MM.1S (cell line): ENCODE measurements at regions not wholly inside any gene's neighbourhood (a gene's known extent, or its start where the extent isn't known, plus 50 kb on each side); places are given as distances from the start of the nearest gene placed in this dataset.

Source experiments
- DNase-seq: peaks from one replicate; pipeline ENCODE4 v3.0.0-alpha.2; 2015
- H2AFZ ChIP-seq: fragments of 300-600 bp; sonication (generic); 2 replicates; pipeline ENCODE4 v1.6.0; 2016; ENCODE audit warnings: antibody characterized with exemption, low read length
- H3F3A ChIP-seq: fragments of 300-600 bp; sonication (generic); 2 replicates; pipeline ENCODE4 v1.6.1; 2016; ENCODE audit warnings: mild to moderate bottlenecking, antibody characterized with exemption, low read length, moderate library complexity, mixed read lengths; ENCODE audit not compliant: insufficient read depth
- H3K27ac ChIP-seq: fragments of 300-600 bp; sonication (generic); 2 replicates; pipeline ENCODE4 v1.5.1; 2016; ENCODE audit warnings: mild to moderate bottlenecking, low read length
- H3K27me3 ChIP-seq: fragments of 300-600 bp; sonication (generic); replicated peaks from 2 replicates; pipeline ENCODE4 v1.6.0; 2016; ENCODE audit warnings: low read length; ENCODE audit not compliant: insufficient read depth
- H3K36me3 ChIP-seq: fragments of 300-600 bp; sonication (generic); replicated peaks from 2 replicates; pipeline ENCODE4 v1.6.1; 2016; ENCODE audit warnings: mild to moderate bottlenecking, low read length, mixed read lengths; ENCODE audit not compliant: insufficient read depth
- H3K4me1 ChIP-seq: fragments of 300-600 bp; sonication (generic); 2 replicates; pipeline ENCODE4 v1.6.1; 2016; ENCODE audit warnings: low read length, mixed read lengths
- H3K4me2 ChIP-seq: fragments of 300-600 bp; sonication (generic); 2 replicates; pipeline ENCODE4 v1.6.0; 2016; ENCODE audit warnings: low read depth, low read length
- H3K4me3 ChIP-seq: fragments of 300-600 bp; sonication (generic); 2 replicates; pipeline ENCODE4 v1.5.1; 2016; ENCODE audit warnings: low read length, mixed read lengths
- H3K79me2 ChIP-seq: fragments of 300-600 bp; sonication (generic); 2 replicates; pipeline ENCODE4 v1.6.1; 2016; ENCODE audit warnings: mixed run types, low read length, mixed read lengths
- H3K9ac ChIP-seq: fragments of 300-600 bp; sonication (generic); 2 replicates; pipeline ENCODE4 v1.6.1; 2016; ENCODE audit warnings: low read length, mixed read lengths
- H3K9me2 ChIP-seq: fragments of 300-600 bp; sonication (generic); replicated peaks from 2 replicates; pipeline ENCODE4 v1.6.1; 2016; ENCODE audit warnings: mild to moderate bottlenecking, low read length, mixed read lengths; ENCODE audit not compliant: insufficient read depth
- H3K9me3 ChIP-seq: fragments of 300-600 bp; sonication (generic); replicated peaks from 2 replicates; pipeline ENCODE4 v1.6.1; 2016; ENCODE audit warnings: mild to moderate bottlenecking, low read length, mixed read lengths; ENCODE audit not compliant: insufficient read depth
- H4K20me1 ChIP-seq: fragments of 300-600 bp; sonication (generic); 2 replicates; pipeline ENCODE4 v1.6.1; 2016; ENCODE audit warnings: mild to moderate bottlenecking, low read length, moderate library complexity, mixed read lengths; ENCODE audit not compliant: insufficient read depth
- EZH2 ChIP-seq: fragments of 300-600 bp; sonication (generic); optimal IDR thresholded peaks from 2 replicates; pipeline ENCODE3; 2017; ENCODE audit warnings: low read depth, mild to moderate bottlenecking, antibody characterized with exemption, low read length, mixed read lengths
- EZH2phosphoT487 ChIP-seq: fragments of 300-600 bp; sonication (generic); IDR thresholded peaks from 2 replicates; pipeline ENCODE4 v1.6.1; 2018; ENCODE audit warnings: antibody characterized with exemption, low read length
- TF ChIP-seq, protein P1 (sequence below): fragments of 300-600 bp; sonication (generic); IDR thresholded peaks from 2 replicates; pipeline ENCODE4 v1.5.1; 2016; ENCODE audit warnings: antibody characterized with exemption, low read length, mixed read lengths

DNA sequence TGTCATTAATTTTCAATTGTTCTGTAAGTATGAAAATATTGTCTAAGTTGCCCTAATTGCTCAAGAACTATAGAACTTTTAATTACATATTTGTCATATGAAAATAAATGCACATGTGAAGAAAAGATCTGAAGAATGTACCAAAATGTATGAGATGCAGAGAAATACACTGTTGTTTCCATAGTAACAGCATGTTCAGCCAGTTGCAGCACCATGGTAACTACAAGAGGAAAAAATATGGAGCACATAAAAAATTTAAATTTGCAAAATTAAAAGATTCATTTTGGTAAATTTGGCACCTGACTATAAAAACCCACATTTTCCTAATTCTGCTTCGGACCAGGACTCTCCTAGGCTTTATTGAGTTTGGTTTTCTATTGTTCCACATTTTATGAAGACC lies 1170.0 kb upstream of the MIR17HG start:
- H3K9ac ChIP-seq, result no peak overlapping the region
- DNase-seq, result no peak
- TF ChIP-seq EZH2 (no peak), EZH2phosphoT487 (no peak)
- TF ChIP-seq, protein P1, sequence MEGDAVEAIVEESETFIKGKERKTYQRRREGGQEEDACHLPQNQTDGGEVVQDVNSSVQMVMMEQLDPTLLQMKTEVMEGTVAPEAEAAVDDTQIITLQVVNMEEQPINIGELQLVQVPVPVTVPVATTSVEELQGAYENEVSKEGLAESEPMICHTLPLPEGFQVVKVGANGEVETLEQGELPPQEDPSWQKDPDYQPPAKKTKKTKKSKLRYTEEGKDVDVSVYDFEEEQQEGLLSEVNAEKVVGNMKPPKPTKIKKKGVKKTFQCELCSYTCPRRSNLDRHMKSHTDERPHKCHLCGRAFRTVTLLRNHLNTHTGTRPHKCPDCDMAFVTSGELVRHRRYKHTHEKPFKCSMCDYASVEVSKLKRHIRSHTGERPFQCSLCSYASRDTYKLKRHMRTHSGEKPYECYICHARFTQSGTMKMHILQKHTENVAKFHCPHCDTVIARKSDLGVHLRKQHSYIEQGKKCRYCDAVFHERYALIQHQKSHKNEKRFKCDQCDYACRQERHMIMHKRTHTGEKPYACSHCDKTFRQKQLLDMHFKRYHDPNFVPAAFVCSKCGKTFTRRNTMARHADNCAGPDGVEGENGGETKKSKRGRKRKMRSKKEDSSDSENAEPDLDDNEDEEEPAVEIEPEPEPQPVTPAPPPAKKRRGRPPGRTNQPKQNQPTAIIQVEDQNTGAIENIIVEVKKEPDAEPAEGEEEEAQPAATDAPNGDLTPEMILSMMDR, result no peak

DNA sequence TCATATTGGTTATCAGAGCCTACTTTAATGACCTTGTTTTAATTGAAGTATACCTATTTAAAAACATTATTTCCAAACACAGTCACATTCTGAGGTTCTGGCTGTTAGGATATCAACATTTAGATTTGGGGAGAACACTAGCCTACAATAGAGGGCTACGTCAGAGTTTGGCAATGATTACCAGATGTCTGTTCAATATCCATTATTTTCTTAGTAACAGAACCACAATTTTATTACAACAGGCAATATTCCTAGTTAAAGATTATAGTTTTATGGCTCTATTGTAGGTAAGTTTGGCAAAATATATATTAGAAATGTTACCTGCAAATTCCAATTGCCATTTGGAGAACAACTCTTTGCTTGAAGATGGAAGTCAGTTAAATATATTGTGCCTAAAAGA lies 1163.1 kb upstream of the MIR17HG start:
- Histone ChIP-seq H3K9ac (no peak overlapping the region), H3F3A (no peaks in the 10 kb centered on the region), H2AFZ (no peak overlapping the region), H3K4me3 (no peak overlapping the region), H4K20me1 (no peaks in the 10 kb centered on the region), H3K36me3 (no peaks in the 10 kb centered on the region), H3K4me2 (no peak overlapping the region), H3K27me3 (no peaks in the 10 kb centered on the region), H3K9me3 (no peaks in the 10 kb centered on the region), H3K4me1 (no peaks in the 10 kb centered on the region), H3K79me2 (no peaks in the 10 kb centered on the region), H3K27ac (no peak overlapping the region), H3K9me2 (no peaks in the 10 kb centered on the region)
- TF ChIP-seq EZH2phosphoT487 (no peak), EZH2 (no peak)
- TF ChIP-seq, protein P1, result no peak
- DNase-seq, result no peak

More for the DNA sequence above, 1170.0 kb upstream of the MIR17HG start:
- H3K4me1 ChIP-seq, result no peaks in the 10 kb centered on the region
- no peaks in the 10 kb centered on the region for H3F3A ChIP-seq
- H3K27ac ChIP-seq, result no peak overlapping the region
- no peaks in the 10 kb centered on the region for H3K27me3 ChIP-seq
- H3K9me3 ChIP-seq, result no peaks in the 10 kb centered on the region
- H3K79me2 ChIP-seq, result no peaks in the 10 kb centered on the region
- H3K4me3 ChIP-seq, result no peak overlapping the region
- H3K9me2 ChIP-seq, result no peaks in the 10 kb centered on the region
- H2AFZ ChIP-seq, result no peak overlapping the region
- H3K36me3 ChIP-seq, result no peaks in the 10 kb centered on the region
- H4K20me1 ChIP-seq, result no peaks in the 10 kb centered on the region
- H3K4me2 ChIP-seq, result no peak overlapping the region

DNA sequence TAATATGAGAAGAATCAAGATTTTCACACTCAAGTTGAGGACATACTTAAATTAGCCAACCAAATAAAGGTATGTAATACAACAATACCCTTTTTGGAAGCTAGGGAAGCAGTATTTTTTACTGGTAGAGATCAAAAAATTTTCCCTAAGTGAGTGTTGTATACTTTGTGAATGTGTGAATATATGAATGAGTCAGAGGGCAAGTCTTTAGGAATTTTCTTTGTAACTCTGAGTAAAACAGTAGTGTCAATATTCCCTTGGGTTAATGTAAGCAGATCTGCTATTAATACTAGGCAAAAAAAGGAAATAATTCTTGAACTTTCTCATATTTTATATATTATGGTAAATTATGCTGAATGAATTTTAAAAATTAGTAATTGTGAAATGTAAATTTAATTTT lies 1161.8 kb upstream of the MIR17HG start:
- Histone ChIP-seq H3K4me1 (no peaks in the 10 kb centered on the region), H3K4me3 (no peak overlapping the region), H3K79me2 (no peaks in the 10 kb centered on the region), H3K9me2 (no peaks in the 10 kb centered on the region), H3K36me3 (no peaks in the 10 kb centered on the region), H3F3A (no peaks in the 10 kb centered on the region), H3K9me3 (no peaks in the 10 kb centered on the region), H2AFZ (no peak overlapping the region), H3K27me3 (no peaks in the 10 kb centered on the region), H3K27ac (no peak overlapping the region), H3K9ac (no peak overlapping the region), H4K20me1 (no peaks in the 10 kb centered on the region), H3K4me2 (no peak overlapping the region)
- TF ChIP-seq EZH2, result no peak
- TF ChIP-seq EZH2phosphoT487, result no peak
- TF ChIP-seq, protein P1, result no peak
- DNase-seq, result no peak
